Hepatocyte (in vitro differentiated cells): ENCODE measurements at regions not wholly inside any gene's neighbourhood (a gene's known extent, or its start where the extent isn't known, plus 50 kb on each side); places are given as distances from the start of the nearest gene placed in this dataset.

Source experiments
- EZH2 ChIP-seq: fragments of 200-600 bp; sonication (generic); IDR thresholded peaks from 2 replicates; pipeline ENCODE4 v1.6.1; 2016; ENCODE audit warnings: antibody characterized with exemption, mild to moderate bottlenecking, borderline replicate concordance
- TF ChIP-seq, protein P1 (sequence below): fragments of 200-600 bp; sonication (generic); IDR thresholded peaks from 2 replicates; pipeline ENCODE4 v1.5.1; 2016; ENCODE audit warnings: antibody characterized with exemption, mild to moderate bottlenecking; ENCODE audit not compliant: poor library complexity

DNA sequence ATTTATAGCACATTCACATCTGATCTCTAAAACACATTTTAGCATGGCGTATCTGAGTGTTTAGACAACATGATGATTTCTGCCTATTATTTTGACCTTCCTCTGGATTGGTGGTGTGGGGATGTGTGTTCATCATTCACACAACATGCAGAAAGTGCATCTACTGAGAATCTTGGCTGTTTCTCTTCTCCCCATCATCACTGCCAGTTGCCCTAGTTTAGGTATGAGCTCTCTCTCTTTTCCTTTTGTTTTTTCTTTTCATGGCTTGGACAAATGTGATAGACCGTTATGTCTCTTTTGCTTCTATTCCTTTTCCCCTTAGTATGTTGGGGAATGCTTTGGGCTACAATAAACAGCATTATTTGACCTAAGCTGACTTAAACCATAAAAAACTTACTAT, 239.2 kb upstream of the FZD8 start:
- TF ChIP-seq, protein P1, sequence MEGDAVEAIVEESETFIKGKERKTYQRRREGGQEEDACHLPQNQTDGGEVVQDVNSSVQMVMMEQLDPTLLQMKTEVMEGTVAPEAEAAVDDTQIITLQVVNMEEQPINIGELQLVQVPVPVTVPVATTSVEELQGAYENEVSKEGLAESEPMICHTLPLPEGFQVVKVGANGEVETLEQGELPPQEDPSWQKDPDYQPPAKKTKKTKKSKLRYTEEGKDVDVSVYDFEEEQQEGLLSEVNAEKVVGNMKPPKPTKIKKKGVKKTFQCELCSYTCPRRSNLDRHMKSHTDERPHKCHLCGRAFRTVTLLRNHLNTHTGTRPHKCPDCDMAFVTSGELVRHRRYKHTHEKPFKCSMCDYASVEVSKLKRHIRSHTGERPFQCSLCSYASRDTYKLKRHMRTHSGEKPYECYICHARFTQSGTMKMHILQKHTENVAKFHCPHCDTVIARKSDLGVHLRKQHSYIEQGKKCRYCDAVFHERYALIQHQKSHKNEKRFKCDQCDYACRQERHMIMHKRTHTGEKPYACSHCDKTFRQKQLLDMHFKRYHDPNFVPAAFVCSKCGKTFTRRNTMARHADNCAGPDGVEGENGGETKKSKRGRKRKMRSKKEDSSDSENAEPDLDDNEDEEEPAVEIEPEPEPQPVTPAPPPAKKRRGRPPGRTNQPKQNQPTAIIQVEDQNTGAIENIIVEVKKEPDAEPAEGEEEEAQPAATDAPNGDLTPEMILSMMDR = no peak
- no peak for TF ChIP-seq EZH2
